Epithelial cell of esophagus (primary cell): ENCODE measurements at regions not wholly inside any gene's neighbourhood (a gene's known extent, or its start where the extent isn't known, plus 50 kb on each side); places are given as distances from the start of the nearest gene placed in this dataset.

Source experiments
- DNase-seq: peaks from one replicate; pipeline ENCODE4 v3.0.0; 2010; ENCODE audit warnings: low read depth
- H3K4me3 ChIP-seq: 2 replicates; pipeline ENCODE4 v1.5.1; 2011; ENCODE audit warnings: mild to moderate bottlenecking, low read length, control low read depth
- TF ChIP-seq, protein P1 (sequence below): IDR thresholded peaks from 2 replicates; pipeline ENCODE4 v1.5.1; 2011; ENCODE audit warnings: low read depth, mild to moderate bottlenecking, low read length, control low read depth, inconsistent platforms; ENCODE audit not compliant: insufficient read depth; ENCODE audit errors: missing control alignments

DNA sequence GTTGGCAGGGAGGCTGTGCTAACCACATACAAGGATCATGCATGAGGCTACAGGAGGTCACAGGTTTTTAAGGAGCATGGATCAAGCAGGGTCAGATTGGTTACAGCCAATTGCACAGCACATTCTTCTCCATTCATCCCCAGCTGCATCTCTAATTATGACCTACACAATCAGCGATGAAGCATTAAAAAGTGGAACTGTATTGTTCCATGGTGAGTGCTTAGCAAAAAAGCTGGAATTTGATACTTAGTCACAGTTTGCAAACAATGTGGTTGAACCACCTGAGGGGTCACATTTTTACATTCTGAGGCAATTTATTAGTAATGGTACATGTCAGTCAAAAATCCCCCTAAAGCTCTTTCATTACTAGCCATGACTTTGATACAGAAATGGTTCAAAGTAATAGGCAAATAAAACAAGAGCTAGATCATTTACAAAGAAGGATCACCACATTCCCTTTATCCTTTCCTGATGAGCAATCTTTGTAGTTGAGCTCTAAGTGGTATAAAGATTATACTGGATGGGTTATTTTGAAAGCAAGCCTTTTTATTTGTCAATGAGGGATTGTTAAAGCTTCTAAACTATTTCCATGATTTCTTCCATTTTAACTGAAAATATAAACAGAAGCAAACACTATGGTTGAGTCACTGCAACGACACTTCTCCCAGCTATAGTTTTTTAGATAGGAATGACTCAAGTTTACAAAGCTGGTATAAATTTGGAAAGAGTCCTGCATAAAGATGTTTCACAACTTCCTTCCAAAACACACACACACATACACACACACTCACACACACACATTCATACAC lies 217.8 kb upstream of the SEMA3A start:
- H3K4me3 ChIP-seq = no peak overlapping the region
- DNase-seq = peak; percentile 91
- TF ChIP-seq, protein P1, sequence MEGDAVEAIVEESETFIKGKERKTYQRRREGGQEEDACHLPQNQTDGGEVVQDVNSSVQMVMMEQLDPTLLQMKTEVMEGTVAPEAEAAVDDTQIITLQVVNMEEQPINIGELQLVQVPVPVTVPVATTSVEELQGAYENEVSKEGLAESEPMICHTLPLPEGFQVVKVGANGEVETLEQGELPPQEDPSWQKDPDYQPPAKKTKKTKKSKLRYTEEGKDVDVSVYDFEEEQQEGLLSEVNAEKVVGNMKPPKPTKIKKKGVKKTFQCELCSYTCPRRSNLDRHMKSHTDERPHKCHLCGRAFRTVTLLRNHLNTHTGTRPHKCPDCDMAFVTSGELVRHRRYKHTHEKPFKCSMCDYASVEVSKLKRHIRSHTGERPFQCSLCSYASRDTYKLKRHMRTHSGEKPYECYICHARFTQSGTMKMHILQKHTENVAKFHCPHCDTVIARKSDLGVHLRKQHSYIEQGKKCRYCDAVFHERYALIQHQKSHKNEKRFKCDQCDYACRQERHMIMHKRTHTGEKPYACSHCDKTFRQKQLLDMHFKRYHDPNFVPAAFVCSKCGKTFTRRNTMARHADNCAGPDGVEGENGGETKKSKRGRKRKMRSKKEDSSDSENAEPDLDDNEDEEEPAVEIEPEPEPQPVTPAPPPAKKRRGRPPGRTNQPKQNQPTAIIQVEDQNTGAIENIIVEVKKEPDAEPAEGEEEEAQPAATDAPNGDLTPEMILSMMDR = no peak

DNA sequence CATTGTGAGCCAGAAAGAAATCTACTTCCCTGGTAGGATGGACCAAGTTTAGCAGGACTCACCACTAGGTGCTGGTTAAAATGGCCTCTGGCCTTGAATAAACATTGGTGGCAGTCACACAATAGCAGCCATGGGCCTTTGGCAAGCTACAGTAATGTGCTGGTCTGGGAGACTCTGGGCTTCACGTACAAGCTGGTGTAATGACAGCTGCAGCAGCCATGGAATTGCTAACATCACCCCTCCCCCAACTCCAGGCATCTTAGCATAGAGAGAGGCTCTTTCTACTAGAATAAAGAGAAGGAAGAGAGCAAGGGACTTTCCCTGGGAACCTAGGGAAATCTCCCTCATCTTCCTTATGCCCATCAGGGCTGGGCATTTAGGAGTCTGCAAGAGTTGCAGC lies 205.1 kb upstream of the SEMA3A start:
- no peak overlapping the region for H3K4me3 ChIP-seq
- TF ChIP-seq, protein P1 = no peak
- DNase-seq = no peak

DNA sequence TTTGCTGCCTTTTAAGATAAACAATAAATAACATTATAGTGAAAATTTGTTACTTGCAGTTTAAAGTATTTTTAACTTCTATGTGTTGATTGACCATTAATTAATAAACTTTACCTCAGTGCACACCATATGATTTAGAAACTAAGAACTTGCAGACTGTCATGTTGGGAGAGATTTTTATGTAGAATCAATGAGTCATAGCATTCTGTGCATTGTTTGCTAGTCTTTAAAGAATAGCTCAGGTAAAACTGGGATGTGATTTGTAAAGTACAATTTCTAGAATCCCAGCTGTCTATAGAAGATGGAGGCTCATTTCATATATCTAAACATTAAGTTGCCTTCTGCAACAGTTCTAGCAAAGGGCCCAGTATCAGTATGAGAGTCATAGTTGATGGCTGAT lies 199.6 kb upstream of the SEMA3A start:
- H3K4me3 ChIP-seq = no peak overlapping the region
- DNase-seq = peak; percentile 45
- TF ChIP-seq, protein P1 = no peak

DNA sequence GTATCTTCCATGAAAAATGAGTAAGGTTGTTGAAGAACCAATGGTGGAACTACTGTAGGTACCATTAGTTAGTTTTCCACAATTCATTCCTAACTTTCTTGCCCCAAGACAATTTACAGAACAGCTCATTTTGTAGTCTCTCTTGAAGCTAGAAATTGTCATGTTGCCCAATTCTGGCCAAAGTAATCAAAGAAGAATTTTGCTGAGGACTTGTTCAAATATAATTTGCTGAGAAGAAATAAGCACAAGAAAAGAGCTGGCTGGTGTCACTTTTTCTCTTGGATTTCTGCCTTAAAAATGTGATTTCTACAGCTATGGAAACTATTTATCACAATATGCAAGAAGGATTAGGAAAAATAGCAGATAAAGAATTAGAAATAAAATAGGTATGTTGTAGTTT lies 199.2 kb upstream of the SEMA3A start:
- TF ChIP-seq, protein P1 = no peak
- no peak overlapping the region for H3K4me3 ChIP-seq
- no peak for DNase-seq

DNA sequence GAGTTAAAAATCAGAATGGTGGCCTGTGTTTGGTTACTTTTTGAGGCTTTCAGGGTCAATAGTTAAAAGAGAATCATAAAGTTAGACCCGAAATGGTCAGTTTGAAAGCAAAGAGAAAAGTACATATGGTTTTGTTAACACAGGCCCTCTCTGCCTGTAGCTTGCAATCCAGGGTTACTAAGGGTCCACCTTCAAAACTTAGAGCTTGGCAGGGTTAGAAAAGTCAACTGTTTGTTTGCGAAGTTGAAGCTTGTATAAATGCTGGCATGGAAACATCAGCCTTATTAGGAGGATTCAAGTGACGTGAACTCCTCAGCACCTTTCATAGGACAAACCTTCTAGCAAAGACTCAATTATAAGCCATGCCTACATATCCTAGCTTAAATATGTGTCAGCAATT lies 196.3 kb upstream of the SEMA3A start:
- TF ChIP-seq, protein P1 = no peak
- no peak overlapping the region for H3K4me3 ChIP-seq
- no peak for DNase-seq

DNA sequence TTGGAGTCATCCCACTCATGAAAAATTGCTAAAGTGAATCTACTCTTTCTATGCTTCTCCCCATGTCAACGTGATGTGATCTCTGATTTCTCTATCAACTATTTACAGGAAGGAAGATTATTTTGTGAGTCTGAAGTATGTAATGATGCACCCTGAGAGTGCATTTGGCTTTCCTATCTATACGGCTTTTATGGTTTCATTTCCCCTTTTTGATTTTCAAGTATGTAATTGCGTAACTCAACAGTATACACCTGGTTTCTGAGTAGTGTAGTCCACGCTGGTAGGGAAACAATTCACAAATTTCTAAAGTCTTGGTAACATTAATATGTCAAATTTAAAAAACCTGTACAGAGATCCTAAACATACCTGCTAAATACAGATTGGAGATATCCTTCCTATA lies 194.7 kb upstream of the SEMA3A start:
- H3K4me3 ChIP-seq = no peak overlapping the region
- TF ChIP-seq, protein P1 = no peak
- no peak for DNase-seq

DNA sequence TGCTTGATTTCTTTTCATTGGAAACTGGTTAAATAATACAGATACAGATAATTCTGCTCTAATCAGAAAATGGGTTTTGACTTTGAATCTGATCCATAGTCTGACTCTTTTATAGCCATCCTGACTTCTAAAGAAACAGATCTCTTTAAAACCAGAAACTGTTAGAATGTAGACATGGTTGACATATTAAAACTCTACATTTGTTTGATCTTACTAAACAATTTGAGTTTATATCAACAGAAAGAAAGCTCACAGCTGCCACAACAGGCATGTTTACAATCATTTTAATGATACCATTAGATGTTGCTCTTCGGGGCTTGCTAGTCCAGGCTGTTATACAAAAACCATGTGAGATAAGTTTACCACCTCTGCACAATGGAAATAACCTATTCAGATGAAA lies 193.0 kb upstream of the SEMA3A start:
- no peak overlapping the region for H3K4me3 ChIP-seq
- TF ChIP-seq, protein P1 = no peak
- no peak for DNase-seq
